Mesenteric fat pad (tissue), 1 donor: ENCODE measurements at regions not wholly inside any gene's neighbourhood (a gene's known extent, or its start where the extent isn't known, plus 50 kb on each side); places are given as distances from the start of the nearest gene placed in this dataset.
"Not testable (repeated sequence)": the region's sequence is repeated elsewhere in the genome, so short reads cannot be mapped to it uniquely, and the experiment has no call there.

ENCODE experiments used
- DNase-seq: peaks from one replicate; pipeline ENCODE4 v3.0.0-alpha.2; 2020; ENCODE audit warnings: low spot score
- donor health status: DM: yes; HTN: yes; CAD: no.

GRCh38 chr16:9627427-9627826 lies 536.0 kb downstream of the HAPSTR1 start:
- DNase-seq, result no peak

- DNase-seq, result no peak
Observed at GRCh38 chr16:9630119-9630518, 538.7 kb downstream of the HAPSTR1 start.

GRCh38 chr16:9630985-9631384 lies 539.5 kb downstream of the HAPSTR1 start:
- no peak for DNase-seq

GRCh38 chr16:9633844-9634243 lies 542.4 kb downstream of the HAPSTR1 start:
- no peak for DNase-seq

GRCh38 chr16:9635150-9635720 lies 543.8 kb downstream of the HAPSTR1 start:
- not testable (repeated sequence) for DNase-seq

- DNase-seq, result no peak
Observed at GRCh38 chr16:9644258-9644657, 538.0 kb downstream of the GRIN2A start.

- no peak for DNase-seq
Observed at GRCh38 chr16:9645911-9646310, 536.3 kb downstream of the GRIN2A start.

- no peak for DNase-seq
Observed at GRCh38 chr16:9647981-9648701, 534.1 kb downstream of the GRIN2A start.

- no peak for DNase-seq
Observed at GRCh38 chr16:9650284-9650683, 531.9 kb downstream of the GRIN2A start.

- no peak for DNase-seq
Observed at GRCh38 chr16:9655051-9655450, 527.2 kb downstream of the GRIN2A start.

- no peak for DNase-seq
Observed at GRCh38 chr16:9657641-9658040, 524.6 kb downstream of the GRIN2A start.

- no peak for DNase-seq
Observed at GRCh38 chr16:9658164-9658563, 524.1 kb downstream of the GRIN2A start.

- no peak for DNase-seq
Observed at GRCh38 chr16:9658586-9658985, 523.6 kb downstream of the GRIN2A start.

- no peak for DNase-seq
Observed at GRCh38 chr16:9660898-9661297, 521.3 kb downstream of the GRIN2A start.

- DNase-seq, result no peak
Observed at GRCh38 chr16:9661336-9662017, 520.8 kb downstream of the GRIN2A start.

GRCh38 chr16:9663588-9663987 lies 518.6 kb downstream of the GRIN2A start:
- DNase-seq, result no peak

- DNase-seq, result no peak
Observed at GRCh38 chr16:9665851-9666271, 516.4 kb downstream of the GRIN2A start.

GRCh38 chr16:9666834-9667480 lies 515.3 kb downstream of the GRIN2A start:
- no peak for DNase-seq

- DNase-seq, result no peak
Observed at GRCh38 chr16:9670033-9670432, 512.2 kb downstream of the GRIN2A start.

- not testable (repeated sequence) for DNase-seq
Observed at GRCh38 chr16:9670616-9671015, 511.6 kb downstream of the GRIN2A start.

GRCh38 chr16:9676560-9677300 lies 505.5 kb downstream of the GRIN2A start:
- not testable (repeated sequence) for DNase-seq
